ENCODE measurements at regions not wholly inside any gene's neighbourhood (a gene's known extent, or its start where the extent isn't known, plus 50 kb on each side); places are given as distances from the start of the nearest gene placed in this dataset.

DNA sequence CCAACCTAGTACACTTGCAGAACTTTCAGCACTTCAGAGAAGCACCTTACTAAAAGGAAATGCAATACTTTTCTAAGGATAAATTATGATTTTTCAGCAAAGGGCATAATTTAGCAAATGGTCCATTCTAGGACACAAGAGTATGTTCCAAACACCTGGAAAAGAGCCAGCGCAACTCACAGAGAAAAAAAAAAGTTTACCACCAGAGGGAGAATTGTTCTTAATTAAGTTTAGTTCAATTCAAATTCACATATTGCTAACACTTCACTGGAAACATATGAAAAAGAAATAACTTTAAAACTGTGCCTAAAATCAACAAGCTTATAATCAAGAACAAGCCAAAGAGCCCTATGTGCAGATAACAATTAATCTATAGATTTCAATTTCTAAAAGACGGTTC lies 338.1 kb downstream of the SEC16B start:
- no peak for TF ChIP-seq POLR2A (IDR thresholded peaks at IDR 0.05)
- TF ChIP-seq, protein P1, sequence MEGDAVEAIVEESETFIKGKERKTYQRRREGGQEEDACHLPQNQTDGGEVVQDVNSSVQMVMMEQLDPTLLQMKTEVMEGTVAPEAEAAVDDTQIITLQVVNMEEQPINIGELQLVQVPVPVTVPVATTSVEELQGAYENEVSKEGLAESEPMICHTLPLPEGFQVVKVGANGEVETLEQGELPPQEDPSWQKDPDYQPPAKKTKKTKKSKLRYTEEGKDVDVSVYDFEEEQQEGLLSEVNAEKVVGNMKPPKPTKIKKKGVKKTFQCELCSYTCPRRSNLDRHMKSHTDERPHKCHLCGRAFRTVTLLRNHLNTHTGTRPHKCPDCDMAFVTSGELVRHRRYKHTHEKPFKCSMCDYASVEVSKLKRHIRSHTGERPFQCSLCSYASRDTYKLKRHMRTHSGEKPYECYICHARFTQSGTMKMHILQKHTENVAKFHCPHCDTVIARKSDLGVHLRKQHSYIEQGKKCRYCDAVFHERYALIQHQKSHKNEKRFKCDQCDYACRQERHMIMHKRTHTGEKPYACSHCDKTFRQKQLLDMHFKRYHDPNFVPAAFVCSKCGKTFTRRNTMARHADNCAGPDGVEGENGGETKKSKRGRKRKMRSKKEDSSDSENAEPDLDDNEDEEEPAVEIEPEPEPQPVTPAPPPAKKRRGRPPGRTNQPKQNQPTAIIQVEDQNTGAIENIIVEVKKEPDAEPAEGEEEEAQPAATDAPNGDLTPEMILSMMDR (IDR thresholded peaks at IDR 0.05), result no peak
